CD4-positive, alpha-beta T cell (primary cell): ENCODE measurements at regions not wholly inside any gene's neighbourhood (a gene's known extent, or its start where the extent isn't known, plus 50 kb on each side); places are given as distances from the start of the nearest gene placed in this dataset.
"Not testable (repeated sequence)": the region's sequence is repeated elsewhere in the genome, so short reads cannot be mapped to it uniquely, and the experiment has no call there.

Source experiments
- ATAC-seq: fragments of 200-7000 bp; cut with Tn5 transposase; one replicate; pipeline ENCODE4 v1.10.0; 2022; ENCODE audit warnings: mild to moderate bottlenecking; ENCODE audit not compliant: poor library complexity
- CTCF ChIA-PET: fragments of 350-600 bp; sonication (Branson Sonifier 250); formaldehyde crosslinking; loops from one replicate; lab custom pipeline; 2021; ENCODE audit warnings: antibody characterized with exemption, inconsistent platforms; lab: Charles Lee
- POLR2A ChIA-PET: fragments of 350-600 bp; sonication (Branson Sonifier 250); formaldehyde crosslinking; loops from one replicate; lab custom pipeline; 2021; ENCODE audit warnings: antibody characterized with exemption, inconsistent platforms; lab: Charles Lee
- DNase-seq, 14 experiments: peaks; one replicate each; pipeline ENCODE4 v3.0.0-alpha.2; 2013 to 2020; ENCODE audit warnings: mixed read lengths in 2 of 14
- H3K27ac ChIP-seq, 2 donors: one replicate each; pipeline versions ENCODE4 v1.5.1 to v1.7.0; 2013; ENCODE audit warnings: low read length in 2 of 2, low read depth in 1 of 2, mild to moderate bottlenecking in 1 of 2
- H3K27me3 ChIP-seq, 2 experiments: 1 replicate in 1 of 2; 2 replicates in 1 of 2; pipeline versions ENCODE4 v1.6.1 to v1.7.0; 2013; ENCODE audit warnings: low read length in 2 of 2, control low read depth in 1 of 2, mild to moderate bottlenecking in 1 of 2, moderate library complexity in 1 of 2; ENCODE audit not compliant: insufficient read depth in 2 of 2, control insufficient read depth in 1 of 2
- H3K36me3 ChIP-seq: one replicate; pipeline ENCODE4 v1.6.1; 2013; ENCODE audit warnings: low read length, control low read depth; ENCODE audit not compliant: insufficient read depth
- H3K4me1 ChIP-seq: one replicate; pipeline ENCODE4 v1.6.1; 2013; ENCODE audit warnings: low read length, control low read depth; ENCODE audit not compliant: insufficient read depth
- H3K4me3 ChIP-seq: one replicate; pipeline ENCODE4 v1.5.1; 2013; ENCODE audit warnings: mild to moderate bottlenecking, low read length, moderate library complexity
- H3K9me3 ChIP-seq, 2 experiments: 1 replicate in 1 of 2; 2 replicates in 1 of 2; pipeline versions ENCODE4 v1.6.1 to v1.7.0; 2013; ENCODE audit warnings: low read length in 2 of 2, mild to moderate bottlenecking in 2 of 2, control low read depth in 1 of 2, moderate library complexity in 1 of 2; ENCODE audit not compliant: control insufficient read depth in 1 of 2, insufficient read depth in 1 of 2
- H3K27ac Mint-ChIP-seq: one replicate; pipeline ENCODE4 v1.8.0; 2020; ENCODE audit warnings: mixed read lengths
- H3K27me3 Mint-ChIP-seq: one replicate; pipeline ENCODE4 v1.8.0; 2021; ENCODE audit warnings: mixed read lengths
- H3K36me3 Mint-ChIP-seq: one replicate; pipeline ENCODE4 v1.8.0; 2021; ENCODE audit warnings: low read depth, mixed read lengths
- H3K4me1 Mint-ChIP-seq: one replicate; pipeline ENCODE4 v1.8.0; 2021; ENCODE audit warnings: low read depth, mixed read lengths
- H3K4me3 Mint-ChIP-seq: one replicate; pipeline ENCODE4 v1.8.0; 2020; ENCODE audit warnings: mild to moderate bottlenecking, mixed read lengths
- H3K9me3 Mint-ChIP-seq: one replicate; pipeline ENCODE4 v1.8.0; 2020; ENCODE audit warnings: mixed read lengths
- intact Hi-C, 2 experiments: fragments of 100-400 bp; cut with DNase I in 1 of 2; cut with micrococcal nuclease in 1 of 2; formaldehyde crosslinking; loops; one replicate each; pipeline versions ENCODE4 v1.15.1 to v1.9.0; 2023 to 2025; cut with DNase I, micrococcal nuclease
- TF ChIP-seq, protein P1 (sequence below): fragments of 200-600 bp; IDR thresholded peaks from one replicate; pipeline ENCODE4 v1.8.0; 2022; ENCODE audit warnings: antibody characterized with exemption, mild to moderate bottlenecking

DNA sequence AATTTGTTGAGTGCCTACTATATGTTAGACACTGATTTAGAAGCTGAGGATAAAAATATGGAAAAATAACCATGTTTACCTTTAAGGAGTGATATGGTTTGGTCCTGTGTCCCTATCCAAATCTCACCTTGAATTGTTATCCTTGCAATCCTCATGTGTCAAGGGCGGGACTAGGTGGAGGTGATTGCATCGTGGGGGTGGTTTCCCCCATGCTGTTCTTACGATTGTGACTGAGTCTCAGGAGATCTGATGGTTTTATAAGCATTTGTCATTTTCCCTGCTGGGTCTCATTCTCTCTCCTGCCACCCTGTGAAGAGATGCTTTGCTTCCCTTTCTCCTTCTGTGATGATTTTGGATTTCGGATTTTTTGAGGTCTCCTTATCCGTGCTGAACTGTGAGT, 876.4 kb downstream of the DTWD2 start:
- H3K4me3 Mint-ChIP-seq: no peak overlapping the region
- no peaks in the 10 kb centered on the region for H3K4me1 ChIP-seq
- H3K9me3 Mint-ChIP-seq: peaks cover 5% of the 10 kb centered on the region
- ChIA-PET POLR2A (no interaction called here), CTCF (no interaction called here)
- no peaks in the 10 kb centered on the region for H3K9me3 ChIP-seq
- no peak overlapping the region for H3K4me3 ChIP-seq
- H3K27ac Mint-ChIP-seq: no peak overlapping the region
- H3K4me1 Mint-ChIP-seq: no peaks in the 10 kb centered on the region
- no peaks in the 10 kb centered on the region for H3K36me3 Mint-ChIP-seq
- no peak overlapping the region for H3K27ac ChIP-seq
- TF ChIP-seq, protein P1, sequence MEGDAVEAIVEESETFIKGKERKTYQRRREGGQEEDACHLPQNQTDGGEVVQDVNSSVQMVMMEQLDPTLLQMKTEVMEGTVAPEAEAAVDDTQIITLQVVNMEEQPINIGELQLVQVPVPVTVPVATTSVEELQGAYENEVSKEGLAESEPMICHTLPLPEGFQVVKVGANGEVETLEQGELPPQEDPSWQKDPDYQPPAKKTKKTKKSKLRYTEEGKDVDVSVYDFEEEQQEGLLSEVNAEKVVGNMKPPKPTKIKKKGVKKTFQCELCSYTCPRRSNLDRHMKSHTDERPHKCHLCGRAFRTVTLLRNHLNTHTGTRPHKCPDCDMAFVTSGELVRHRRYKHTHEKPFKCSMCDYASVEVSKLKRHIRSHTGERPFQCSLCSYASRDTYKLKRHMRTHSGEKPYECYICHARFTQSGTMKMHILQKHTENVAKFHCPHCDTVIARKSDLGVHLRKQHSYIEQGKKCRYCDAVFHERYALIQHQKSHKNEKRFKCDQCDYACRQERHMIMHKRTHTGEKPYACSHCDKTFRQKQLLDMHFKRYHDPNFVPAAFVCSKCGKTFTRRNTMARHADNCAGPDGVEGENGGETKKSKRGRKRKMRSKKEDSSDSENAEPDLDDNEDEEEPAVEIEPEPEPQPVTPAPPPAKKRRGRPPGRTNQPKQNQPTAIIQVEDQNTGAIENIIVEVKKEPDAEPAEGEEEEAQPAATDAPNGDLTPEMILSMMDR: no peak
- H3K27me3 Mint-ChIP-seq: no peaks in the 10 kb centered on the region
- no peaks in the 10 kb centered on the region for H3K36me3 ChIP-seq
- H3K27me3 ChIP-seq: no peaks in the 10 kb centered on the region
- intact Hi-C loops: no loop called here
- no peak for DNase-seq
- ATAC-seq: no peak

DNA sequence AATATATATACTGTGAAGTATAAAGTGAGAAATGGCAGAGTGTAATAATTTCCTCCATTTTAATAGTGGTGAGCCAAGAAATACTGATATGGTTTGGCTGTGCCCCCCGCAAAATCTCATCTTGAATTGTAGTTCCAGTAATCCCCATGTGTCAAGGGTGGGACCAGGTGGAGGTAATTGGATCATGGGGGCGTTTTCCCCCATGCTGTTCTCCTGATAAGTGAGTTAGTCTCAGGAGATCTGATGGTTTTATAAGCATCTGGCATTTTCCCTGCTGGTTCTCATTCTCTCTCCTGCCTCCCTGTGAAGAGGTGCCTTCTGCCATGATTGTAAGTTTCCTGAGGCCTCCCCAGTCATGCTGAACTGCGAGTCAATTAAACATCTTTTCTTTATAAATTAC, 881.1 kb downstream of the DTWD2 start:
- H3K4me3 Mint-ChIP-seq, H3K9me3 Mint-ChIP-seq, H3K36me3 ChIP-seq, CTCF ChIA-PET, H3K4me1 ChIP-seq, H3K27ac ChIP-seq, H3K9me3 ChIP-seq, H3K4me1 Mint-ChIP-seq, intact Hi-C loops, H3K4me3 ChIP-seq, DNase-seq, H3K27me3 ChIP-seq, ATAC-seq, H3K27me3 Mint-ChIP-seq, POLR2A ChIA-PET, H3K36me3 Mint-ChIP-seq, H3K27ac Mint-ChIP-seq: not testable (repeated sequence)

DNA sequence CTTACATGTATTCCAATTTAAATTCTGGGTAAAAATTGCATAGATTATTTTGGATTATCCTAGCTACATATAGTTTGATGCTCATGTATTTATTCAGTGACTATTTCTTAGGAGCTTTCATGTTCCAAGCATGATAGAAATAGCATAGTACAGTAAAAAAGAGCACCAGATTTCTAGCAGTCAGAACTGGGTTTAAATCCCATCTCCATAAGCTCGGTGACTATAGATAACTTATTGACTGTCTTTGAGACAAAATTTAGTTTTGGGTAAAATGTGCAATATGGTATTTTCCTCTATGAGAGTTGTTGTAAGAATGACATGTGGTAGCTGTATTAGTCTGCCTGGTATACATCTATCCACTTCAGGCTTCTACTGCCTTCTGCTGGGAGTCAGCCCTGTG, 889.6 kb downstream of the DTWD2 start:
- H3K27ac Mint-ChIP-seq: no peak overlapping the region
- no peaks in the 10 kb centered on the region for H3K36me3 ChIP-seq
- TF ChIP-seq, protein P1: no peak
- H3K4me1 Mint-ChIP-seq: no peaks in the 10 kb centered on the region
- no peaks in the 10 kb centered on the region for H3K4me1 ChIP-seq
- peaks cover 11% of the 10 kb centered on the region for H3K9me3 Mint-ChIP-seq
- no peaks in the 10 kb centered on the region for H3K27me3 ChIP-seq
- CTCF ChIA-PET: no interaction called here
- H3K36me3 Mint-ChIP-seq: no peaks in the 10 kb centered on the region
- POLR2A ChIA-PET: no interaction called here
- no peak overlapping the region for H3K27ac ChIP-seq
- no peaks in the 10 kb centered on the region for H3K27me3 Mint-ChIP-seq
- H3K4me3 ChIP-seq: no peak overlapping the region
- H3K4me3 Mint-ChIP-seq: no peak overlapping the region
- intact Hi-C loops: no loop called here
- no peaks in the 10 kb centered on the region for H3K9me3 ChIP-seq
- ATAC-seq (no peak), DNase-seq (no peak)

DNA sequence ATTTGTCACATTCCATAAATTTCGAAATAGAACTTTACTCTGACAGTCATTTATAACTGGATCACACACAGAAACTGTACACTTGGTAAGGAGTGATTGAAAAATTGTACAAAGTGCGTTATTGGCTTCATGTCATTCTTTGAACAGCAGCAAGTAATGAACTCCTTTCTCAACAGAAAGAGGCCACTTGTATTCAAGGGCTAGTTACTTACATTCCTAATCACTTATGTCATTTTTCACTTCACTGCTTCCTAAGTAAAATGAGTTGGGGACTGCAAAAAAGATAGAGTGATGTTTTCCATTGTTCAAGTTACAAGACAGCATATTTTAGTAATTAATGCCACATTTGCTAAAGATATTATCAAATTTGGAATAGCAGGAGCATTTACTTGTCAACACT, 893.2 kb downstream of the DTWD2 start:
- Histone ChIP-seq H3K36me3 (no peaks in the 10 kb centered on the region), H3K9me3 (no peaks in the 10 kb centered on the region), H3K27me3 (no peaks in the 10 kb centered on the region), H3K4me1 (no peaks in the 10 kb centered on the region), H3K27ac (no peak overlapping the region), H3K4me3 (no peak overlapping the region)
- H3K27ac Mint-ChIP-seq: no peak overlapping the region
- DNase-seq: no peak
- peaks cover 13% of the 10 kb centered on the region for H3K9me3 Mint-ChIP-seq
- no peak for ATAC-seq
- TF ChIP-seq, protein P1: no peak
- H3K36me3 Mint-ChIP-seq: no peaks in the 10 kb centered on the region
- POLR2A ChIA-PET: no interaction called here
- CTCF ChIA-PET: no interaction called here
- no peak overlapping the region for H3K4me3 Mint-ChIP-seq
- H3K4me1 Mint-ChIP-seq: no peaks in the 10 kb centered on the region
- intact Hi-C loops: no loop called here
- no peaks in the 10 kb centered on the region for H3K27me3 Mint-ChIP-seq
